Naive thymus-derived CD4-positive, alpha-beta T cell (primary cell): ENCODE measurements at regions not wholly inside any gene's neighbourhood (a gene's known extent, or its start where the extent isn't known, plus 50 kb on each side); places are given as distances from the start of the nearest gene placed in this dataset.

Source experiments
- ATAC-seq: fragments of 150-1000 bp; cut with Tn5 transposase; 2 replicates; pipeline ENCODE4 v1.10.0; 2021; ENCODE audit warnings: mild to moderate bottlenecking, moderate library complexity
- CTCF ChIA-PET: fragments of 350-600 bp; sonication (Branson Sonifier 250); formaldehyde crosslinking; loops from one replicate; lab custom pipeline; 2021; ENCODE audit warnings: antibody characterized with exemption; lab: Charles Lee
- POLR2A ChIA-PET: fragments of 350-600 bp; sonication (Branson Sonifier 250); formaldehyde crosslinking; loops from one replicate; lab custom pipeline; 2021; ENCODE audit warnings: antibody characterized with exemption, inconsistent platforms; lab: Charles Lee
- DNase-seq, 9 donors: peaks; one replicate each; pipeline versions ENCODE4 v3.0.0 to v3.0.0-alpha.2; 2020 to 2022; ENCODE audit warnings: mixed read lengths in 1 of 9
- H3K27ac ChIP-seq: one replicate; pipeline ENCODE4 v1.7.0; 2013; ENCODE audit warnings: mild to moderate bottlenecking, low read depth, low read length, moderate library complexity
- H3K27me3 ChIP-seq, 2 donors: one replicate each; pipeline ENCODE4 v1.7.0; 2013; ENCODE audit warnings: low read length in 2 of 2, mild to moderate bottlenecking in 2 of 2, moderate library complexity in 2 of 2; ENCODE audit not compliant: control insufficient read depth in 2 of 2, insufficient read depth in 2 of 2
- H3K36me3 ChIP-seq, 3 experiments: 1 replicate in 2 of 3; 2 replicates in 1 of 3; pipeline ENCODE4 v1.7.0; 2013; ENCODE audit warnings: low read length in 3 of 3, mild to moderate bottlenecking in 3 of 3, moderate library complexity in 1 of 3; ENCODE audit not compliant: insufficient read depth in 3 of 3, control insufficient read depth in 2 of 3
- H3K4me1 ChIP-seq, 2 donors: one replicate each; pipeline ENCODE4 v1.7.0; 2013; ENCODE audit warnings: low read length in 2 of 2, mild to moderate bottlenecking in 2 of 2, moderate library complexity in 1 of 2; ENCODE audit not compliant: control insufficient read depth in 2 of 2, insufficient read depth in 2 of 2
- H3K4me3 ChIP-seq: 2 replicates; pipeline ENCODE4 v1.7.0; 2013; ENCODE audit warnings: mild to moderate bottlenecking, low read length
- H3K9me3 ChIP-seq, 3 experiments: 1 replicate in 2 of 3; 2 replicates in 1 of 3; pipeline ENCODE4 v1.7.0; 2013; ENCODE audit warnings: low read length in 3 of 3; ENCODE audit not compliant: control insufficient read depth in 2 of 3
- H3K27ac Mint-ChIP-seq, 9 donors: one replicate each; pipeline ENCODE4 v1.8.0; 2020 to 2022; ENCODE audit warnings: mixed read lengths in 9 of 9, mild to moderate bottlenecking in 8 of 9, moderate library complexity in 5 of 9, inconsistent platforms in 2 of 9
- H3K27me3 Mint-ChIP-seq, 5 donors: one replicate each; pipeline ENCODE4 v1.8.0; 2021 to 2022; ENCODE audit warnings: mixed read lengths in 5 of 5, mild to moderate bottlenecking in 1 of 5
- H3K36me3 Mint-ChIP-seq, 5 donors: one replicate each; pipeline ENCODE4 v1.8.0; 2020 to 2022; ENCODE audit warnings: mixed read lengths in 5 of 5, mild to moderate bottlenecking in 3 of 5, inconsistent platforms in 1 of 5
- H3K4me1 Mint-ChIP-seq, 7 donors: one replicate each; pipeline ENCODE4 v1.8.0; 2020 to 2022; ENCODE audit warnings: mixed read lengths in 7 of 7, mild to moderate bottlenecking in 3 of 7, inconsistent platforms in 1 of 7
- H3K4me3 Mint-ChIP-seq, 10 donors: one replicate each; pipeline ENCODE4 v1.8.0; 2020 to 2022; ENCODE audit warnings: mild to moderate bottlenecking in 10 of 10, mixed read lengths in 10 of 10, moderate library complexity in 6 of 10, inconsistent platforms in 2 of 10
- H3K9me3 Mint-ChIP-seq, 11 donors: one replicate each; pipeline ENCODE4 v1.8.0; 2020 to 2022; ENCODE audit warnings: mixed read lengths in 11 of 11, mild to moderate bottlenecking in 4 of 11, inconsistent platforms in 1 of 11, moderate library complexity in 1 of 11
- intact Hi-C, 2 donors: fragments of 100-400 bp; cut with micrococcal nuclease; formaldehyde crosslinking; loops; one replicate each; pipeline ENCODE4 v1.15.1; 2023

- H3K9me3 ChIP-seq: no peaks in the 10 kb centered on the region
- intact Hi-C loops: no loop called here
- no peak overlapping the region for H3K4me3 Mint-ChIP-seq
- peaks cover 0 to 11% (median 1%) of the 10 kb centered on the region in 11 donors for H3K9me3 Mint-ChIP-seq
- DNase-seq: no peak
- H3K27me3 ChIP-seq: no peaks in the 10 kb centered on the region
- H3K4me1 Mint-ChIP-seq: no peaks in the 10 kb centered on the region
- no peaks in the 10 kb centered on the region for H3K36me3 ChIP-seq
- H3K27ac ChIP-seq: no peak overlapping the region
- ChIA-PET CTCF (no interaction called here), POLR2A (no interaction called here)
- no peaks in the 10 kb centered on the region for H3K27me3 Mint-ChIP-seq
- no peak overlapping the region for H3K27ac Mint-ChIP-seq
- H3K4me1 ChIP-seq: no peaks in the 10 kb centered on the region
- ATAC-seq: no peak
- no peak overlapping the region for H3K4me3 ChIP-seq
- no peaks in the 10 kb centered on the region for H3K36me3 Mint-ChIP-seq
Measured at GRCh38 chr4:66899422-66900065, 645.8 kb downstream of the CENPC start.

GRCh38 chr4:66893807-66894206, 651.5 kb downstream of the CENPC start:
- Histone ChIP-seq H3K27me3 (no peaks in the 10 kb centered on the region), H3K36me3 (no peaks in the 10 kb centered on the region), H3K4me3 (no peak overlapping the region), H3K9me3 (no peaks in the 10 kb centered on the region), H3K4me1 (no peaks in the 10 kb centered on the region), H3K27ac (no peak overlapping the region)
- H3K36me3 Mint-ChIP-seq: no peaks in the 10 kb centered on the region
- H3K27ac Mint-ChIP-seq: no peak overlapping the region
- CTCF ChIA-PET: no interaction called here
- H3K9me3 Mint-ChIP-seq: peaks cover 0 to 23% (median 4%) of the 10 kb centered on the region in 11 donors
- POLR2A ChIA-PET: no interaction called here
- no peak for ATAC-seq
- H3K27me3 Mint-ChIP-seq: no peaks in the 10 kb centered on the region
- no peak for DNase-seq
- no peak overlapping the region for H3K4me3 Mint-ChIP-seq
- intact Hi-C loops: no loop called here
- no peaks in the 10 kb centered on the region for H3K4me1 Mint-ChIP-seq

GRCh38 chr4:66887061-66887460, 658.2 kb downstream of the CENPC start:
- intact Hi-C loops: no loop called here
- H3K27ac Mint-ChIP-seq: no peak overlapping the region
- H3K9me3 ChIP-seq: no peaks in the 10 kb centered on the region
- H3K27me3 Mint-ChIP-seq: no peaks in the 10 kb centered on the region
- no peak overlapping the region for H3K27ac ChIP-seq
- H3K27me3 ChIP-seq: no peaks in the 10 kb centered on the region
- no peak for ATAC-seq
- CTCF ChIA-PET: no interaction called here
- no peaks in the 10 kb centered on the region for H3K4me1 Mint-ChIP-seq
- no peak overlapping the region for H3K4me3 ChIP-seq
- no peaks in the 10 kb centered on the region for H3K4me1 ChIP-seq
- no peak overlapping the region for H3K4me3 Mint-ChIP-seq
- H3K36me3 ChIP-seq: no peaks in the 10 kb centered on the region
- peaks cover 0 to 13% (median 4%) of the 10 kb centered on the region in 11 donors for H3K9me3 Mint-ChIP-seq
- POLR2A ChIA-PET: no interaction called here
- no peak for DNase-seq
- H3K36me3 Mint-ChIP-seq: no peaks in the 10 kb centered on the region

- Histone ChIP-seq H3K27ac (no peak overlapping the region), H3K27me3 (no peaks in the 10 kb centered on the region), H3K4me1 (no peaks in the 10 kb centered on the region), H3K36me3 (no peaks in the 10 kb centered on the region), H3K9me3 (no peaks in the 10 kb centered on the region), H3K4me3 (no peak overlapping the region)
- ATAC-seq (no peak), DNase-seq (no peak)
- peaks cover 0 to 18% (median 6%) of the 10 kb centered on the region in 11 donors for H3K9me3 Mint-ChIP-seq
- no peaks in the 10 kb centered on the region for H3K4me1 Mint-ChIP-seq
- H3K4me3 Mint-ChIP-seq: no peak overlapping the region
- H3K27me3 Mint-ChIP-seq: no peaks in the 10 kb centered on the region
- H3K27ac Mint-ChIP-seq: no peak overlapping the region
- CTCF ChIA-PET: no interaction called here
- intact Hi-C loops: no loop called here
- H3K36me3 Mint-ChIP-seq: no peaks in the 10 kb centered on the region
- POLR2A ChIA-PET: no interaction called here
Measured at GRCh38 chr4:66885501-66886165, 659.7 kb downstream of the CENPC start.

- Histone ChIP-seq H3K36me3 (no peaks in the 10 kb centered on the region), H3K27me3 (no peaks in the 10 kb centered on the region), H3K4me3 (no peak overlapping the region), H3K9me3 (no peaks in the 10 kb centered on the region), H3K27ac (no peak overlapping the region), H3K4me1 (no peaks in the 10 kb centered on the region)
- Mint-ChIP-seq H3K9me3 (peaks cover 0 to 12% (median 2%) of the 10 kb centered on the region in 11 donors), H3K4me3 (no peak overlapping the region), H3K27ac (no peak overlapping the region), H3K36me3 (no peaks in the 10 kb centered on the region), H3K4me1 (no peaks in the 10 kb centered on the region), H3K27me3 (no peaks in the 10 kb centered on the region)
- DNase-seq: no peak
- ChIA-PET CTCF (no interaction called here), POLR2A (no interaction called here)
- intact Hi-C loops: no loop called here
- ATAC-seq: no peak
Measured at GRCh38 chr4:66876946-66877345, 668.4 kb downstream of the CENPC start.

GRCh38 chr4:66872661-66873060, 672.6 kb downstream of the CENPC start:
- no peaks in the 10 kb centered on the region for H3K36me3 ChIP-seq
- H3K36me3 Mint-ChIP-seq: no peaks in the 10 kb centered on the region
- peaks cover 0 to 3% (median 0%) of the 10 kb centered on the region in 5 donors for H3K27me3 Mint-ChIP-seq
- DNase-seq (no peak), ATAC-seq (no peak)
- no peak overlapping the region for H3K27ac ChIP-seq
- H3K4me1 Mint-ChIP-seq: no peaks in the 10 kb centered on the region
- no peaks in the 10 kb centered on the region for H3K9me3 ChIP-seq
- no peak overlapping the region for H3K4me3 Mint-ChIP-seq
- ChIA-PET CTCF (no interaction called here), POLR2A (no interaction called here)
- H3K4me3 ChIP-seq: no peak overlapping the region
- H3K27me3 ChIP-seq: no peaks in the 10 kb centered on the region
- H3K4me1 ChIP-seq: no peaks in the 10 kb centered on the region
- H3K27ac Mint-ChIP-seq: no peak overlapping the region
- intact Hi-C loops: no loop called here
- peaks cover 0 to 5% (median 0%) of the 10 kb centered on the region in 11 donors for H3K9me3 Mint-ChIP-seq

- Histone ChIP-seq H3K4me3 (no peak overlapping the region), H3K9me3 (no peaks in the 10 kb centered on the region), H3K27ac (no peak overlapping the region), H3K36me3 (no peaks in the 10 kb centered on the region), H3K27me3 (no peaks in the 10 kb centered on the region), H3K4me1 (no peaks in the 10 kb centered on the region)
- DNase-seq (no peak), ATAC-seq (no peak)
- H3K9me3 Mint-ChIP-seq: peaks cover 0 to 10% (median 5%) of the 10 kb centered on the region in 11 donors
- no peak overlapping the region for H3K27ac Mint-ChIP-seq
- CTCF ChIA-PET: no interaction called here
- H3K36me3 Mint-ChIP-seq: no peaks in the 10 kb centered on the region
- H3K4me3 Mint-ChIP-seq: no peak overlapping the region
- no peaks in the 10 kb centered on the region for H3K4me1 Mint-ChIP-seq
- POLR2A ChIA-PET: no interaction called here
- intact Hi-C loops: no loop called here
- no peaks in the 10 kb centered on the region for H3K27me3 Mint-ChIP-seq
Measured at GRCh38 chr4:66863481-66863880, 681.8 kb downstream of the CENPC start.
